Adrenal gland (tissue), 9 donors: ENCODE measurements at regions not wholly inside any gene's neighbourhood (a gene's known extent, or its start where the extent isn't known, plus 50 kb on each side); places are given as distances from the start of the nearest gene placed in this dataset.

ENCODE experiments used
- DNase-seq, 7 donors: peaks; one replicate each; pipeline ENCODE4 v3.0.0-alpha.2; 2019 to 2020
- H3K27ac ChIP-seq, 5 donors: fragments of 200-600 bp; sonication (generic) in 4 of 5; 1 replicate in 3 of 5; 2 replicates in 2 of 5; pipeline versions ENCODE4 v1.5.1 to v1.8.0; 2016 to 2020; ENCODE audit warnings: mild to moderate bottlenecking in 1 of 5
- H3K27me3 ChIP-seq: fragments of 200-600 bp; 2 replicates; pipeline ENCODE4 v1.8.0; 2021
- H3K36me3 ChIP-seq, 2 donors: fragments of 200-600 bp; replicated peaks in 1 of 2; 1 replicate in 1 of 2; 2 replicates in 1 of 2; pipeline versions ENCODE4 v1.5.1 to v1.8.0; 2018 to 2022
- H3K4me1 ChIP-seq, 2 donors: fragments of 200-600 bp; replicated peaks in 1 of 2; 1 replicate in 1 of 2; 2 replicates in 1 of 2; pipeline versions ENCODE4 v1.5.1 to v1.8.0; 2018 to 2021
- H3K4me3 ChIP-seq, 4 donors: fragments of 200-600 bp; sonication (generic) in 3 of 4; one replicate each; pipeline ENCODE4 v1.5.1; 2016 to 2018
- H3K9me3 ChIP-seq, 3 donors: fragments of 200-600 bp; sonication (generic) in 1 of 3; replicated peaks in 1 of 3; 1 replicate in 2 of 3; 2 replicates in 1 of 3; pipeline versions ENCODE4 v1.5.1 to v1.8.0; 2016 to 2021
- POLR2A ChIP-seq, 2 donors: fragments of 450-650 bp; IDR thresholded peaks; one replicate each; pipeline ENCODE4 v1.6.1; 2017; ENCODE audit warnings: antibody characterized with exemption in 2 of 2, mild to moderate bottlenecking in 2 of 2, moderate library complexity in 1 of 2
- WGBS, 4 donors: extraction: QIAGEN DNeasy Blood & Tissue Kit in 2 of 4; methylation state at CpG; one replicate each; pipeline versions ENCODE4 v1.1.5 to v1.1.7; 2013 to 2017; 5-methylcytosine and 5-hydroxymethylcytosine counted together
- intact Hi-C, 2 donors: fragments of 100-400 bp; cut with DNase I; formaldehyde crosslinking; loops; one replicate each; pipeline versions ENCODE4 v1.14.1 to v1.15.0; 2022 to 2023
- TF ChIP-seq, protein P1 (sequence below), 6 experiments: fragments of 450-650 bp in 4 of 6; fragments of 200-600 bp in 2 of 6; sonication (generic) in 1 of 6; IDR thresholded peaks; 1 replicate in 5 of 6; 2 replicates in 1 of 6; pipeline versions ENCODE4 v1.5.1 to v1.8.0; 2016 to 2021; ENCODE audit warnings: antibody characterized with exemption in 6 of 6, mild to moderate bottlenecking in 2 of 6, moderate library complexity in 1 of 6
- donor health status: healthy with polysubstance abuse.
- donor health status: Bipolar disorder and iron deficiency.
- donor health status: DM: yes; HTN: yes; CAD: no.
- donor health status: DM: no; HTN: no; CAD: no.
- donor health status: DM: no; HTN: no; CAD: no.

- no peaks in the 10 kb centered on the region for H3K9me3 ChIP-seq
- H3K27ac ChIP-seq, result no peak overlapping the region
- H3K4me1 ChIP-seq, result no peaks in the 10 kb centered on the region
- WGBS, 4 donors, result 68 to 77% (median 70%) methylated on average over 3 of the region's 3 CpGs
- H3K36me3 ChIP-seq, result no peaks in the 10 kb centered on the region
- intact Hi-C loops, result no loop called here
- H3K4me3 ChIP-seq, result no peak overlapping the region
- DNase-seq, result no peak
- TF ChIP-seq, protein P1, sequence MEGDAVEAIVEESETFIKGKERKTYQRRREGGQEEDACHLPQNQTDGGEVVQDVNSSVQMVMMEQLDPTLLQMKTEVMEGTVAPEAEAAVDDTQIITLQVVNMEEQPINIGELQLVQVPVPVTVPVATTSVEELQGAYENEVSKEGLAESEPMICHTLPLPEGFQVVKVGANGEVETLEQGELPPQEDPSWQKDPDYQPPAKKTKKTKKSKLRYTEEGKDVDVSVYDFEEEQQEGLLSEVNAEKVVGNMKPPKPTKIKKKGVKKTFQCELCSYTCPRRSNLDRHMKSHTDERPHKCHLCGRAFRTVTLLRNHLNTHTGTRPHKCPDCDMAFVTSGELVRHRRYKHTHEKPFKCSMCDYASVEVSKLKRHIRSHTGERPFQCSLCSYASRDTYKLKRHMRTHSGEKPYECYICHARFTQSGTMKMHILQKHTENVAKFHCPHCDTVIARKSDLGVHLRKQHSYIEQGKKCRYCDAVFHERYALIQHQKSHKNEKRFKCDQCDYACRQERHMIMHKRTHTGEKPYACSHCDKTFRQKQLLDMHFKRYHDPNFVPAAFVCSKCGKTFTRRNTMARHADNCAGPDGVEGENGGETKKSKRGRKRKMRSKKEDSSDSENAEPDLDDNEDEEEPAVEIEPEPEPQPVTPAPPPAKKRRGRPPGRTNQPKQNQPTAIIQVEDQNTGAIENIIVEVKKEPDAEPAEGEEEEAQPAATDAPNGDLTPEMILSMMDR (IDR thresholded peaks at IDR 0.05), result no peak
- no peak for TF ChIP-seq POLR2A (IDR thresholded peaks at IDR 0.05)
- H3K27me3 ChIP-seq, result no peaks in the 10 kb centered on the region
Measured at GRCh38 chr13:76329004-76329403, 557.2 kb downstream of the KCTD12 start.

- Histone ChIP-seq H3K27ac (no peak overlapping the region), H3K9me3 (no peaks in the 10 kb centered on the region), H3K4me1 (no peaks in the 10 kb centered on the region), H3K27me3 (no peaks in the 10 kb centered on the region), H3K4me3 (no peak overlapping the region), H3K36me3 (no peaks in the 10 kb centered on the region)
- intact Hi-C loops, result no loop called here
- 20 to 60% (median 45%) methylated on average over 1 of the region's 1 CpG for WGBS, 4 donors
- TF ChIP-seq, protein P1 (IDR thresholded peaks at IDR 0.05), result no peak
- no peak for TF ChIP-seq POLR2A (IDR thresholded peaks at IDR 0.05)
- DNase-seq, result no peak
Measured at GRCh38 chr13:76326343-76326742, 559.9 kb downstream of the KCTD12 start.

DNA sequence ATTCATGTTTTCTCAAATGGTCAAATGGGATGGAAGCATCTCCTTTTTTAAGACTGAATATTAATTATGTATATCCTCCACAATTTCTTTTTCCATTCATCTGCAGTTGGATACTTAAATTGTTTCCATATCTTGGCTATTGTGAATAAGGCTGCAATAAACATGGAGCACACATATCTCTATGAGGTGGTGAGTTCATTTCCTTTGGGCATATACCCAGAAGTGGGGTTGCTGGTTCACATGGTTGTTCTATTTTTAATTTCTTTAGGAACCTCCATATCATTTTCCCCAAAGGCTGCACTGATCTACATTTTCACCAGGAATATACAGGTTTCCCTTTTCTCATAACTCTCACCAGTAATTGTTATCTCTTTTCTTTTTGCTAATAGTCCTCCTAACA is 566.3 kb downstream of the KCTD12 start:
- no peak for DNase-seq
- TF ChIP-seq, protein P1 (IDR thresholded peaks at IDR 0.05), result no peak
- TF ChIP-seq POLR2A (IDR thresholded peaks at IDR 0.05), result no peak
- H3K4me1 ChIP-seq, result no peaks in the 10 kb centered on the region
- no peaks in the 10 kb centered on the region for H3K27me3 ChIP-seq
- H3K36me3 ChIP-seq, result no peaks in the 10 kb centered on the region
- H3K4me3 ChIP-seq, result no peak overlapping the region
- no peak overlapping the region for H3K27ac ChIP-seq
- intact Hi-C loops, result no loop called here
- H3K9me3 ChIP-seq, result no peaks in the 10 kb centered on the region

- Histone ChIP-seq H3K9me3 (no peaks in the 10 kb centered on the region), H3K4me3 (no peak overlapping the region), H3K27me3 (no peaks in the 10 kb centered on the region), H3K36me3 (no peaks in the 10 kb centered on the region), H3K4me1 (no peaks in the 10 kb centered on the region), H3K27ac (no peak overlapping the region)
- DNase-seq, result no peak
- intact Hi-C loops, result no loop called here
- no peak for TF ChIP-seq POLR2A (IDR thresholded peaks at IDR 0.05)
- TF ChIP-seq, protein P1 (IDR thresholded peaks at IDR 0.05), result no peak
Measured at GRCh38 chr13:76316998-76317527, 569.1 kb downstream of the KCTD12 start.
